Upper lobe of left lung (tissue), 4 donors: ENCODE measurements at regions not wholly inside any gene's neighbourhood (a gene's known extent, or its start where the extent isn't known, plus 50 kb on each side); places are given as distances from the start of the nearest gene placed in this dataset.

ENCODE experiments used
- CTCF ChIP-seq, 6 experiments: fragments of 450-650 bp in 4 of 6; fragments of 200-600 bp in 2 of 6; sonication (generic) in 2 of 6; IDR thresholded peaks; one replicate each; pipeline ENCODE4 v1.5.1; 2016 to 2019; ENCODE audit warnings: antibody characterized with exemption in 6 of 6
- POLR2A ChIP-seq, 4 donors: fragments of 450-650 bp; IDR thresholded peaks; one replicate each; pipeline ENCODE4 v1.5.1; 2016 to 2017; ENCODE audit warnings: antibody characterized with exemption in 4 of 4, mild to moderate bottlenecking in 2 of 4
- POLR2AphosphoS5 ChIP-seq, 2 donors: sonication (generic); formaldehyde crosslinking; IDR thresholded peaks; one replicate each; pipeline ENCODE4 v1.5.1; 2017; ENCODE audit warnings: antibody characterized with exemption in 2 of 2

GRCh38 chr15:81848701-81849100, 197.1 kb downstream of the MEX3B start:
- TF ChIP-seq CTCF (IDR thresholded peaks at IDR 0.05) (no peak), POLR2AphosphoS5 (IDR thresholded peaks at IDR 0.05) (no peak), POLR2A (IDR thresholded peaks at IDR 0.05) (no peak)
